Endothelial cell of umbilical vein (primary cell): ENCODE measurements at regions not wholly inside any gene's neighbourhood (a gene's known extent, or its start where the extent isn't known, plus 50 kb on each side); places are given as distances from the start of the nearest gene placed in this dataset.

Source experiments
- BruUV-seq: library from RNA; stranded (reverse); fragments of 400-500 nt; replicated peaks from 2 replicates; lab custom pipeline; 2021; lab: Mats Ljungman, UMichigan
- CTCF ChIA-PET: fragments of 300-600, 350-600 bp; sonication (Branson Sonifier 250); formaldehyde crosslinking; loops from one replicate; lab custom pipeline; 2021; ENCODE audit warnings: antibody characterized with exemption, inconsistent platforms; lab: Charles Lee
- POLR2A ChIA-PET: fragments of 300-600, 350-600 bp; sonication (Branson Sonifier 250); formaldehyde crosslinking; loops from one replicate; lab custom pipeline; 2021; ENCODE audit warnings: antibody characterized with exemption, inconsistent platforms; lab: Charles Lee
- DNase-seq: peaks from one replicate; pipeline ENCODE4 v3.0.0-alpha.2; 2011; ENCODE audit warnings: low read depth, low spot score
- FAIRE-seq: peaks from 2 replicates; lab custom pipeline; 2011; peaks lifted over from hg19 to GRCh38; lab: Jason Lieb, UNC
- H2AFZ ChIP-seq: 2 replicates; pipeline ENCODE4 v1.6.0; 2012; ENCODE audit warnings: low read depth, low read length, control low read depth, inconsistent platforms
- H3K27ac ChIP-seq: 2 replicates; pipeline ENCODE4 v1.5.1; 2011; ENCODE audit warnings: low read depth, mild to moderate bottlenecking, control low read depth, low read length, moderate library complexity; ENCODE audit not compliant: insufficient read depth
- H3K27me3 ChIP-seq, 2 experiments: 2 replicates each; pipeline versions ENCODE4 v1.6.0 to v1.6.1; 2011; ENCODE audit warnings: low read length in 2 of 2, mixed read lengths in 1 of 2; ENCODE audit not compliant: control insufficient read depth in 2 of 2, insufficient read depth in 2 of 2
- H3K36me3 ChIP-seq, 2 experiments: 2 replicates in 1 of 2; 3 replicates in 1 of 2; pipeline ENCODE4 v1.5.1; 2011; ENCODE audit warnings: low read length in 2 of 2, mild to moderate bottlenecking in 1 of 2, moderate library complexity in 1 of 2; ENCODE audit not compliant: control insufficient read depth in 2 of 2, insufficient read depth in 2 of 2; ENCODE audit errors: extremely low read depth in 1 of 2
- H3K4me1 ChIP-seq: 3 replicates; pipeline ENCODE4 v1.5.1; 2011; ENCODE audit warnings: mild to moderate bottlenecking, low read length; ENCODE audit not compliant: control insufficient read depth, insufficient read depth; ENCODE audit errors: extremely low read depth
- H3K4me2 ChIP-seq: 2 replicates; pipeline ENCODE4 v1.6.1; 2011; ENCODE audit warnings: low read length, control low read depth, mixed read lengths; ENCODE audit not compliant: insufficient read depth
- H3K4me3 ChIP-seq, 3 experiments: fragments of 200-600 bp in 1 of 3; sonication (generic), shearing (Covaris generic) in 1 of 3; replicated peaks in 1 of 3; 2 replicates each; pipeline ENCODE4 v1.5.1; 2011 to 2016; ENCODE audit warnings: control low read depth in 3 of 3, low read length in 3 of 3, mild to moderate bottlenecking in 2 of 3, inconsistent platforms in 1 of 3, low read depth in 1 of 3, moderate library complexity in 1 of 3; ENCODE audit not compliant: insufficient read depth in 1 of 3
- H3K79me2 ChIP-seq: 2 replicates; pipeline ENCODE4 v1.6.0; 2012; ENCODE audit warnings: low read length, inconsistent platforms; ENCODE audit not compliant: control insufficient read depth, insufficient read depth
- H3K9ac ChIP-seq: replicated peaks from 2 replicates; pipeline ENCODE3; 2011; ENCODE audit warnings: low read length, control low read depth; ENCODE audit not compliant: insufficient read depth; ENCODE audit errors: extremely low read depth
- H3K9me1 ChIP-seq: replicated peaks from 3 replicates; pipeline ENCODE4 v1.6.0; 2011; ENCODE audit warnings: mild to moderate bottlenecking, low read length; ENCODE audit not compliant: control insufficient read depth, insufficient read depth; ENCODE audit errors: extremely low read depth
- H3K9me3 ChIP-seq: replicated peaks from 2 replicates; pipeline ENCODE4 v1.5.1; 2012; ENCODE audit warnings: low read length, inconsistent platforms; ENCODE audit not compliant: control insufficient read depth, insufficient read depth
- H4K20me1 ChIP-seq: replicated peaks from 2 replicates; pipeline ENCODE3; 2011; ENCODE audit warnings: mild to moderate bottlenecking, low read length; ENCODE audit not compliant: control insufficient read depth, insufficient read depth; ENCODE audit errors: extremely low read depth
- EZH2 ChIP-seq: IDR thresholded peaks from 2 replicates; pipeline ENCODE4 v1.6.1; 2012; ENCODE audit warnings: borderline replicate concordance, low read depth, mild to moderate bottlenecking, moderate library complexity, low read length, inconsistent platforms; ENCODE audit not compliant: severe bottlenecking
- FOS ChIP-seq: IDR thresholded peaks from 2 replicates; pipeline ENCODE4 v1.6.1; 2011; ENCODE audit warnings: mild to moderate bottlenecking, low read length, moderate library complexity, borderline replicate concordance; ENCODE audit not compliant: insufficient read depth
- GATA2 ChIP-seq: IDR thresholded peaks from 2 replicates; pipeline ENCODE4 v1.7.0; 2011; ENCODE audit warnings: low read depth, mild to moderate bottlenecking, moderate library complexity, mixed read lengths, low read length; ENCODE audit not compliant: insufficient read length, insufficient read depth
- MAX ChIP-seq: IDR thresholded peaks from 2 replicates; pipeline ENCODE4 v1.6.1; 2011; ENCODE audit not compliant: insufficient read depth, insufficient read length
- MYC ChIP-seq: IDR thresholded peaks from one replicate; pipeline ENCODE4 v1.6.1; 2011; ENCODE audit warnings: mild to moderate bottlenecking, low read depth, low read length
- POLR2A ChIP-seq: IDR thresholded peaks from 2 replicates; pipeline ENCODE4 v1.6.1; 2012; ENCODE audit warnings: low read depth, mild to moderate bottlenecking, control low read depth, low read length
- POLR2AphosphoS5 ChIP-seq: IDR thresholded peaks from 2 replicates; pipeline ENCODE4 v1.6.1; 2012; ENCODE audit warnings: low read depth, mild to moderate bottlenecking, control low read depth, low read length, moderate library complexity; ENCODE audit not compliant: insufficient read depth
- dilution Hi-C: fragments of 300-500 bp; cut with MboI; formaldehyde crosslinking; loops from one replicate; pipeline ENCODE4 v1.15.0; 2019; ENCODE audit warnings: low sequenced_read_pairs; ENCODE audit not compliant: extremely low pct_ligation_motif_present
- intact Hi-C: fragments of 100-400 bp; cut with micrococcal nuclease; formaldehyde crosslinking; loops from one replicate; pipeline ENCODE4 v1.10.0; 2022

- no peaks in the 10 kb centered on the region for H3K9me1 ChIP-seq
- dilution Hi-C loops = no loop called here
- H3K4me3 ChIP-seq = no peak overlapping the region
- H3K36me3 ChIP-seq = no peaks in the 10 kb centered on the region
- H3K79me2 ChIP-seq = no peaks in the 10 kb centered on the region
- intact Hi-C loops = no loop called here
- H3K27ac ChIP-seq = no peak overlapping the region
- no TSS peak for BruUV-seq
- H2AFZ ChIP-seq = no peak overlapping the region
- no peak overlapping the region for H3K9ac ChIP-seq
- no peaks in the 10 kb centered on the region for H4K20me1 ChIP-seq
- ChIA-PET CTCF (no interaction called here), POLR2A (no interaction called here)
- H3K9me3 ChIP-seq = no peaks in the 10 kb centered on the region
- DNase-seq (no peak), FAIRE-seq (no peak)
- H3K27me3 ChIP-seq = no peaks in the 10 kb centered on the region
- H3K4me1 ChIP-seq = no peaks in the 10 kb centered on the region
- H3K4me2 ChIP-seq = no peak overlapping the region
- no peak for TF ChIP-seq EZH2
- no peak for TF ChIP-seq POLR2AphosphoS5
- TF ChIP-seq POLR2A = no peak
- no peak for TF ChIP-seq GATA2
- no peak for TF ChIP-seq FOS
- TF ChIP-seq MAX = no peak
- no peak for TF ChIP-seq MYC
Measured at GRCh38 chr7:157088136-157088535, 50.6 kb upstream of the UBE3C start.
